ENCODE measurements at regions not wholly inside any gene's neighbourhood (a gene's known extent, or its start where the extent isn't known, plus 50 kb on each side); places are given as distances from the start of the nearest gene placed in this dataset.

- Histone ChIP-seq H3K4me3 (ENCODE audit: low read depth in 2 of 2, low read length in 2 of 2) (no peak overlapping the region), H3K4me1 (ENCODE audit: control insufficient read depth, insufficient read depth, low read length) (peaks cover 4% of the 10 kb centered on the region; the same call in 1 of the 2 replicates), H3K27me3 (ENCODE audit: control insufficient read depth, insufficient read depth, low read length) (no peaks in the 10 kb centered on the region), H3K9me3 (ENCODE audit: control insufficient read depth, insufficient read depth, low read depth, low read length) (no peaks in the 10 kb centered on the region), H3K27ac (ENCODE audit: low read length) (no peak overlapping the region), H3K36me3 (ENCODE audit: control insufficient read depth, insufficient read depth, low read length) (no peaks in the 10 kb centered on the region)
- TF ChIP-seq SIN3A (IDR thresholded peaks at IDR 0.05; ENCODE audit: borderline replicate concordance, insufficient read depth, low read depth, low read length) (no peak), TCF7L2 (IDR thresholded peaks at IDR 0.05; ENCODE audit: low read depth, low read length) (no peak), REST (IDR thresholded peaks at IDR 0.05; ENCODE audit: insufficient read depth in 1 of 2, low read depth in 2 of 2, low read length in 1 of 2) (no peak), POLR2AphosphoS5 (IDR thresholded peaks at IDR 0.05; ENCODE audit: low read depth, low read length) (no peak)
- TF ChIP-seq, protein P1, sequence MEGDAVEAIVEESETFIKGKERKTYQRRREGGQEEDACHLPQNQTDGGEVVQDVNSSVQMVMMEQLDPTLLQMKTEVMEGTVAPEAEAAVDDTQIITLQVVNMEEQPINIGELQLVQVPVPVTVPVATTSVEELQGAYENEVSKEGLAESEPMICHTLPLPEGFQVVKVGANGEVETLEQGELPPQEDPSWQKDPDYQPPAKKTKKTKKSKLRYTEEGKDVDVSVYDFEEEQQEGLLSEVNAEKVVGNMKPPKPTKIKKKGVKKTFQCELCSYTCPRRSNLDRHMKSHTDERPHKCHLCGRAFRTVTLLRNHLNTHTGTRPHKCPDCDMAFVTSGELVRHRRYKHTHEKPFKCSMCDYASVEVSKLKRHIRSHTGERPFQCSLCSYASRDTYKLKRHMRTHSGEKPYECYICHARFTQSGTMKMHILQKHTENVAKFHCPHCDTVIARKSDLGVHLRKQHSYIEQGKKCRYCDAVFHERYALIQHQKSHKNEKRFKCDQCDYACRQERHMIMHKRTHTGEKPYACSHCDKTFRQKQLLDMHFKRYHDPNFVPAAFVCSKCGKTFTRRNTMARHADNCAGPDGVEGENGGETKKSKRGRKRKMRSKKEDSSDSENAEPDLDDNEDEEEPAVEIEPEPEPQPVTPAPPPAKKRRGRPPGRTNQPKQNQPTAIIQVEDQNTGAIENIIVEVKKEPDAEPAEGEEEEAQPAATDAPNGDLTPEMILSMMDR (IDR thresholded peaks at IDR 0.05), result no peak
- in situ Hi-C loops (cut with HindIII; ENCODE audit: low pct_unique_long_range_greater_than_20kb, low sequenced_read_pairs), result no loop called here
- BruUV-seq (replicated peaks), result no TSS peak
- ATAC-seq (no peak), DNase-seq (ENCODE audit: low read depth, low spot score) (no peak)
- CTCF ChIA-PET, result no interaction called here
- intact Hi-C loops (cut with micrococcal nuclease; ENCODE audit: unreplicated experiment), result no loop called here
- POLR2A ChIA-PET, result no interaction called here
Observed at GRCh38 chr11:44443836-44444769, 121.4 kb upstream of the CD82 start.

- TF ChIP-seq SIN3A (IDR thresholded peaks at IDR 0.05; ENCODE audit: borderline replicate concordance, insufficient read depth, low read depth, low read length) (no peak), REST (IDR thresholded peaks at IDR 0.05; ENCODE audit: insufficient read depth in 1 of 2, low read depth in 2 of 2, low read length in 1 of 2) (no peak), TCF7L2 (IDR thresholded peaks at IDR 0.05; ENCODE audit: low read depth, low read length) (no peak)
- TF ChIP-seq, protein P1 (IDR thresholded peaks at IDR 0.05), result no peak
- ATAC-seq, result no peak
- CTCF ChIA-PET, result no interaction called here
- H3K4me1 ChIP-seq (ENCODE audit: control insufficient read depth, insufficient read depth, low read length), result peaks cover 4% of the 10 kb centered on the region; the same call in 1 of the 2 replicates
- no peaks in the 10 kb centered on the region for H3K27me3 ChIP-seq (ENCODE audit: control insufficient read depth, insufficient read depth, low read length)
- H3K9me3 ChIP-seq (ENCODE audit: control insufficient read depth, insufficient read depth, low read depth, low read length), result no peaks in the 10 kb centered on the region
- no peak for DNase-seq (ENCODE audit: low read depth, low spot score)
- POLR2A ChIA-PET, result no interaction called here
- no TSS peak for BruUV-seq (replicated peaks)
- no peaks in the 10 kb centered on the region for H3K36me3 ChIP-seq (ENCODE audit: control insufficient read depth, insufficient read depth, low read length)
- H3K27ac ChIP-seq (ENCODE audit: low read length), result no peak overlapping the region
- no peak overlapping the region for H3K4me3 ChIP-seq (ENCODE audit: low read depth in 2 of 2, low read length in 2 of 2)
- intact Hi-C loops (cut with micrococcal nuclease; ENCODE audit: unreplicated experiment) (no loop called here), in situ Hi-C loops (cut with HindIII; ENCODE audit: low pct_unique_long_range_greater_than_20kb, low sequenced_read_pairs) (no loop called here)
Observed at GRCh38 chr11:44444770-44445321, 120.6 kb upstream of the CD82 start.

Measured in Panc1 (cell line).